Astrocyte (in vitro differentiated cells and primary cell): ENCODE measurements at regions not wholly inside any gene's neighbourhood (a gene's known extent, or its start where the extent isn't known, plus 50 kb on each side); places are given as distances from the start of the nearest gene placed in this dataset.

Source experiments
- DNase-seq: peaks from one replicate; pipeline ENCODE4 v3.0.0-alpha.2; 2010; ENCODE audit warnings: low read depth
- FAIRE-seq: peaks from 2 replicates; lab custom pipeline; 2011; peaks lifted over from hg19 to GRCh38; lab: Jason Lieb, UNC
- H2AFZ ChIP-seq: 2 replicates; pipeline ENCODE4 v1.6.0; 2012; ENCODE audit warnings: low read depth, low read length, inconsistent platforms
- H3K27ac ChIP-seq: 2 replicates; pipeline ENCODE4 v1.5.1; 2011; ENCODE audit warnings: low read depth, low read length, inconsistent platforms
- H3K27me3 ChIP-seq: 2 replicates; pipeline ENCODE4 v1.6.0; 2011; ENCODE audit warnings: low read length, inconsistent platforms; ENCODE audit not compliant: insufficient read depth
- H3K36me3 ChIP-seq: 2 replicates; pipeline ENCODE4 v1.5.1; 2011; ENCODE audit warnings: low read length, inconsistent platforms; ENCODE audit not compliant: insufficient read depth
- H3K4me1 ChIP-seq: 2 replicates; pipeline ENCODE4 v1.5.1; 2011; ENCODE audit warnings: low read length, inconsistent platforms; ENCODE audit not compliant: insufficient read depth
- H3K4me2 ChIP-seq: 2 replicates; pipeline ENCODE4 v1.6.0; 2012; ENCODE audit warnings: low read length, inconsistent platforms
- H3K4me3 ChIP-seq: 2 replicates; pipeline ENCODE4 v1.5.1; 2011; ENCODE audit warnings: low read depth, mild to moderate bottlenecking, low read length, inconsistent platforms; ENCODE audit not compliant: insufficient read depth
- H3K79me2 ChIP-seq: 2 replicates; pipeline ENCODE4 v1.6.0; 2012; ENCODE audit warnings: mild to moderate bottlenecking, low read length, inconsistent platforms; ENCODE audit not compliant: insufficient read depth
- H3K9ac ChIP-seq: 2 replicates; pipeline ENCODE4 v1.6.0; 2012; ENCODE audit warnings: mild to moderate bottlenecking, low read length, inconsistent platforms
- H3K9me3 ChIP-seq: 2 replicates; pipeline ENCODE4 v1.5.1; 2012; ENCODE audit warnings: low read depth, mild to moderate bottlenecking, low read length, inconsistent platforms; ENCODE audit not compliant: insufficient read depth
- H4K20me1 ChIP-seq: 2 replicates; pipeline ENCODE4 v1.6.0; 2012; ENCODE audit warnings: low read length, inconsistent platforms; ENCODE audit not compliant: insufficient read depth
- H3K27ac Mint-ChIP-seq: one replicate; pipeline ENCODE4 v1.8.0; 2021; ENCODE audit warnings: mild to moderate bottlenecking, mixed read lengths; ENCODE audit not compliant: unreplicated experiment
- H3K27me3 Mint-ChIP-seq: one replicate; pipeline ENCODE4 v1.8.0; 2021; ENCODE audit warnings: low read depth, mixed read lengths; ENCODE audit not compliant: unreplicated experiment
- H3K36me3 Mint-ChIP-seq: one replicate; pipeline ENCODE4 v1.8.0; 2021; ENCODE audit warnings: low read depth, mixed read lengths; ENCODE audit not compliant: unreplicated experiment
- H3K4me1 Mint-ChIP-seq: one replicate; pipeline ENCODE4 v1.8.0; 2021; ENCODE audit warnings: low read depth, mixed read lengths; ENCODE audit not compliant: unreplicated experiment
- H3K4me3 Mint-ChIP-seq: one replicate; pipeline ENCODE4 v1.8.0; 2021; ENCODE audit warnings: mild to moderate bottlenecking, moderate library complexity, mixed read lengths; ENCODE audit not compliant: unreplicated experiment
- H3K9me3 Mint-ChIP-seq: one replicate; pipeline ENCODE4 v1.8.0; 2021; ENCODE audit warnings: mild to moderate bottlenecking, mixed read lengths; ENCODE audit not compliant: unreplicated experiment
- EZH2 ChIP-seq: IDR thresholded peaks from 2 replicates; pipeline ENCODE4 v1.6.1; 2012; ENCODE audit warnings: mild to moderate bottlenecking, low read length, inconsistent platforms; ENCODE audit not compliant: insufficient read depth
- TF ChIP-seq, protein P1 (sequence below): IDR thresholded peaks from 2 replicates; pipeline ENCODE4 v1.5.1; 2011; ENCODE audit warnings: low read depth, mild to moderate bottlenecking, inconsistent platforms, low read length, moderate library complexity; ENCODE audit not compliant: insufficient read depth

DNA sequence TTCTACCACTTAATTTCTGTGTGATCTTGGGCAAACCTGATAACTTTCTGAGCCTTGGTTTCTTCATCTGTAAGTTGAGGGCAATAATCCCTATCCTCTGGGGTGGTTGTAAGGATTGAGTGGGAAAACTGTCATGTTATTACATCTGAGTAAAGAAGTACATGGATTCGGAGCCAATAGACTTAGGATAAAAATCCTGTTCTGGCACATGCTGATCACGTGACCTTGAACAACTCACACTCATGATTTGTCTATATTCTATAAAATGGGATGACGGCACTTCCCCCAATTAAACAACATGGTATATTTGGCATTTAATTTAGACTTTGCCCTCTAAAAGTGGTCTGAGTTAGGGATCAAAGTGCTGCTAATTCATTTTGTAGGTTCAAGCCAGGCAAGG, 315.5 kb downstream of the PLPP3 start:
- H3K4me2 ChIP-seq: no peak overlapping the region
- no peaks in the 10 kb centered on the region for H3K27me3 ChIP-seq
- Mint-ChIP-seq H3K27me3 (peaks cover 5% of the 10 kb centered on the region), H3K4me1 (no peaks in the 10 kb centered on the region), H3K4me3 (no peak overlapping the region), H3K36me3 (no peaks in the 10 kb centered on the region), H3K9me3 (peaks cover 3% of the 10 kb centered on the region), H3K27ac (no peak overlapping the region)
- H3K4me3 ChIP-seq: no peak overlapping the region
- H4K20me1 ChIP-seq: no peaks in the 10 kb centered on the region
- DNase-seq: no peak
- no peak overlapping the region for H2AFZ ChIP-seq
- no peak overlapping the region for H3K27ac ChIP-seq
- no peaks in the 10 kb centered on the region for H3K4me1 ChIP-seq
- no peaks in the 10 kb centered on the region for H3K9me3 ChIP-seq
- no peaks in the 10 kb centered on the region for H3K79me2 ChIP-seq
- no peak overlapping the region for H3K9ac ChIP-seq
- H3K36me3 ChIP-seq: no peaks in the 10 kb centered on the region
- TF ChIP-seq EZH2: no peak
- TF ChIP-seq, protein P1, sequence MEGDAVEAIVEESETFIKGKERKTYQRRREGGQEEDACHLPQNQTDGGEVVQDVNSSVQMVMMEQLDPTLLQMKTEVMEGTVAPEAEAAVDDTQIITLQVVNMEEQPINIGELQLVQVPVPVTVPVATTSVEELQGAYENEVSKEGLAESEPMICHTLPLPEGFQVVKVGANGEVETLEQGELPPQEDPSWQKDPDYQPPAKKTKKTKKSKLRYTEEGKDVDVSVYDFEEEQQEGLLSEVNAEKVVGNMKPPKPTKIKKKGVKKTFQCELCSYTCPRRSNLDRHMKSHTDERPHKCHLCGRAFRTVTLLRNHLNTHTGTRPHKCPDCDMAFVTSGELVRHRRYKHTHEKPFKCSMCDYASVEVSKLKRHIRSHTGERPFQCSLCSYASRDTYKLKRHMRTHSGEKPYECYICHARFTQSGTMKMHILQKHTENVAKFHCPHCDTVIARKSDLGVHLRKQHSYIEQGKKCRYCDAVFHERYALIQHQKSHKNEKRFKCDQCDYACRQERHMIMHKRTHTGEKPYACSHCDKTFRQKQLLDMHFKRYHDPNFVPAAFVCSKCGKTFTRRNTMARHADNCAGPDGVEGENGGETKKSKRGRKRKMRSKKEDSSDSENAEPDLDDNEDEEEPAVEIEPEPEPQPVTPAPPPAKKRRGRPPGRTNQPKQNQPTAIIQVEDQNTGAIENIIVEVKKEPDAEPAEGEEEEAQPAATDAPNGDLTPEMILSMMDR: no peak
- FAIRE-seq: no peak

GRCh38 chr1:56258371-56258770, 321.0 kb downstream of the PLPP3 start:
- H3K4me2 ChIP-seq: no peak overlapping the region
- FAIRE-seq: no peak

GRCh38 chr1:56257726-56258125, 321.6 kb downstream of the PLPP3 start:
- H3K4me3 ChIP-seq: no peak overlapping the region
- no peaks in the 10 kb centered on the region for H3K4me1 ChIP-seq
- Mint-ChIP-seq H3K27me3 (peaks cover 17% of the 10 kb centered on the region), H3K4me3 (no peak overlapping the region), H3K9me3 (peaks cover 3% of the 10 kb centered on the region), H3K36me3 (no peaks in the 10 kb centered on the region), H3K4me1 (no peaks in the 10 kb centered on the region), H3K27ac (no peak overlapping the region)
- no peaks in the 10 kb centered on the region for H3K27me3 ChIP-seq
- no peaks in the 10 kb centered on the region for H3K36me3 ChIP-seq
- DNase-seq (no peak), FAIRE-seq (no peak)
- no peak overlapping the region for H3K27ac ChIP-seq
- no peaks in the 10 kb centered on the region for H3K79me2 ChIP-seq
- no peak overlapping the region for H3K9ac ChIP-seq
- H4K20me1 ChIP-seq: no peaks in the 10 kb centered on the region
- no peak overlapping the region for H3K4me2 ChIP-seq
- H2AFZ ChIP-seq: no peak overlapping the region
- H3K9me3 ChIP-seq: no peaks in the 10 kb centered on the region
- TF ChIP-seq, protein P1: no peak
- TF ChIP-seq EZH2: no peak

More at GRCh38 chr1:56258371-56258770, 321.0 kb downstream of the PLPP3 start:
- Mint-ChIP-seq H3K27me3 (peaks cover 17% of the 10 kb centered on the region), H3K4me3 (no peak overlapping the region), H3K27ac (no peak overlapping the region), H3K4me1 (no peaks in the 10 kb centered on the region), H3K9me3 (peaks cover 3% of the 10 kb centered on the region), H3K36me3 (no peaks in the 10 kb centered on the region)
- DNase-seq: no peak
- Histone ChIP-seq H2AFZ (no peak overlapping the region), H3K36me3 (no peaks in the 10 kb centered on the region), H3K79me2 (no peaks in the 10 kb centered on the region), H3K4me3 (no peak overlapping the region), H3K27ac (no peak overlapping the region), H3K4me1 (no peaks in the 10 kb centered on the region), H3K9ac (no peak overlapping the region), H3K27me3 (no peaks in the 10 kb centered on the region), H4K20me1 (no peaks in the 10 kb centered on the region), H3K9me3 (no peaks in the 10 kb centered on the region)
- TF ChIP-seq EZH2: no peak
- TF ChIP-seq, protein P1: no peak
